Muscle of leg (tissue), 3 donors: ENCODE measurements at regions not wholly inside any gene's neighbourhood (a gene's known extent, or its start where the extent isn't known, plus 50 kb on each side); places are given as distances from the start of the nearest gene placed in this dataset.
"Not testable (repeated sequence)": the region's sequence is repeated elsewhere in the genome, so short reads cannot be mapped to it uniquely, and the experiment has no call there.

Experiments used
- DNase-seq: peaks from one replicate; pipeline ENCODE4 v3.0.0; 2013
- H3K27ac ChIP-seq: one replicate; pipeline ENCODE4 v1.5.1; 2013; ENCODE audit warnings: mild to moderate bottlenecking, low read length, control low read depth
- H3K27me3 ChIP-seq: one replicate; pipeline ENCODE4 v1.6.1; 2013; ENCODE audit warnings: low read length; ENCODE audit not compliant: control insufficient read depth, insufficient read depth
- H3K36me3 ChIP-seq: one replicate; pipeline ENCODE4 v1.6.1; 2013; ENCODE audit warnings: low read length; ENCODE audit not compliant: control insufficient read depth, insufficient read depth
- H3K4me1 ChIP-seq: one replicate; pipeline ENCODE4 v1.6.1; 2013; ENCODE audit warnings: low read length; ENCODE audit not compliant: control insufficient read depth, insufficient read depth
- H3K4me3 ChIP-seq: one replicate; pipeline ENCODE4 v1.5.1; 2013; ENCODE audit warnings: low read length, control low read depth
- H3K9me3 ChIP-seq: replicated peaks from 2 replicates; pipeline ENCODE4 v1.6.1; 2013; ENCODE audit warnings: low read depth, low read length; ENCODE audit not compliant: control insufficient read depth
- WGBS: methylation state at CpG from one replicate; pipeline ENCODE4 v1.1.5; 2013; ENCODE audit warnings: missing lambda C conversion rate; ENCODE audit not compliant: insufficient coverage; 5-methylcytosine and 5-hydroxymethylcytosine counted together

GRCh38 chrY:26167332-26167731, 545.4 kb downstream of the CDY1 start:
- H3K4me1 ChIP-seq, H3K9me3 ChIP-seq, H3K27me3 ChIP-seq, H3K4me3 ChIP-seq, H3K36me3 ChIP-seq, DNase-seq, H3K27ac ChIP-seq: not testable (repeated sequence)
- no CpG with 5 or more reads among the region's 2 CpGs for WGBS

- not testable (repeated sequence) for H3K27ac ChIP-seq, H3K4me1 ChIP-seq, H3K36me3 ChIP-seq, H3K9me3 ChIP-seq, DNase-seq, H3K4me3 ChIP-seq, H3K27me3 ChIP-seq
- no CpG with 5 or more reads among the region's 6 CpGs for WGBS
These were observed 557.4 kb downstream of the CDY1 start for GRCh38 chrY:26179326-26179725.

GRCh38 chrY:26224974-26225373, 603.1 kb downstream of the CDY1 start:
- not testable (repeated sequence) for H3K36me3 ChIP-seq, H3K4me1 ChIP-seq, H3K27ac ChIP-seq, H3K4me3 ChIP-seq, DNase-seq, H3K27me3 ChIP-seq, H3K9me3 ChIP-seq
- no CpG with 5 or more reads among the region's 1 CpG for WGBS

GRCh38 chrY:26225468-26225867, 603.6 kb downstream of the CDY1 start:
- H3K27ac ChIP-seq, H3K27me3 ChIP-seq, H3K36me3 ChIP-seq, DNase-seq, H3K4me3 ChIP-seq, H3K4me1 ChIP-seq, H3K9me3 ChIP-seq: not testable (repeated sequence)
- WGBS = no CpG with 5 or more reads among the region's 1 CpG

- H3K4me3 ChIP-seq, H3K4me1 ChIP-seq, DNase-seq, H3K27me3 ChIP-seq, H3K9me3 ChIP-seq, H3K27ac ChIP-seq, H3K36me3 ChIP-seq: not testable (repeated sequence)
- no CpG with 5 or more reads among the region's 5 CpGs for WGBS
These were observed 619.0 kb downstream of the CDY1 start for GRCh38 chrY:26240944-26241343.

- H3K27ac ChIP-seq, H3K9me3 ChIP-seq, H3K36me3 ChIP-seq, DNase-seq, H3K27me3 ChIP-seq, H3K4me1 ChIP-seq, H3K4me3 ChIP-seq: not testable (repeated sequence)
These were observed 632.3 kb downstream of the CDY1 start for GRCh38 chrY:26254262-26254661.

- H3K27ac ChIP-seq, H3K4me3 ChIP-seq, H3K36me3 ChIP-seq, DNase-seq, H3K27me3 ChIP-seq, H3K4me1 ChIP-seq, H3K9me3 ChIP-seq: not testable (repeated sequence)
- no CpG with 5 or more reads among the region's 3 CpGs for WGBS
These were observed 643.5 kb downstream of the CDY1 start for GRCh38 chrY:26265449-26265848.

GRCh38 chrY:26268421-26268820, 646.5 kb downstream of the CDY1 start:
- H3K9me3 ChIP-seq, DNase-seq, H3K27ac ChIP-seq, H3K4me3 ChIP-seq, H3K27me3 ChIP-seq, H3K4me1 ChIP-seq, H3K36me3 ChIP-seq: not testable (repeated sequence)
- WGBS = no CpG with 5 or more reads among the region's 3 CpGs

GRCh38 chrY:26268934-26269333, 647.0 kb downstream of the CDY1 start:
- not testable (repeated sequence) for H3K9me3 ChIP-seq, H3K4me1 ChIP-seq, H3K36me3 ChIP-seq, H3K27me3 ChIP-seq, DNase-seq, H3K4me3 ChIP-seq, H3K27ac ChIP-seq
- WGBS = no CpG with 5 or more reads among the region's 2 CpGs

- H3K4me3 ChIP-seq, H3K27me3 ChIP-seq, H3K27ac ChIP-seq, DNase-seq, H3K36me3 ChIP-seq, H3K9me3 ChIP-seq, H3K4me1 ChIP-seq: not testable (repeated sequence)
- no CpG with 5 or more reads among the region's 2 CpGs for WGBS
These were observed 651.2 kb downstream of the CDY1 start for GRCh38 chrY:26273089-26273488.

GRCh38 chrY:26306046-26306445, 684.1 kb downstream of the CDY1 start:
- not testable (repeated sequence) for H3K36me3 ChIP-seq, DNase-seq, H3K27me3 ChIP-seq, H3K27ac ChIP-seq, H3K4me3 ChIP-seq, H3K9me3 ChIP-seq, H3K4me1 ChIP-seq
